ENCODE measurements at regions not wholly inside any gene's neighbourhood (a gene's known extent, or its start where the extent isn't known, plus 50 kb on each side); places are given as distances from the start of the nearest gene placed in this dataset.

DNA sequence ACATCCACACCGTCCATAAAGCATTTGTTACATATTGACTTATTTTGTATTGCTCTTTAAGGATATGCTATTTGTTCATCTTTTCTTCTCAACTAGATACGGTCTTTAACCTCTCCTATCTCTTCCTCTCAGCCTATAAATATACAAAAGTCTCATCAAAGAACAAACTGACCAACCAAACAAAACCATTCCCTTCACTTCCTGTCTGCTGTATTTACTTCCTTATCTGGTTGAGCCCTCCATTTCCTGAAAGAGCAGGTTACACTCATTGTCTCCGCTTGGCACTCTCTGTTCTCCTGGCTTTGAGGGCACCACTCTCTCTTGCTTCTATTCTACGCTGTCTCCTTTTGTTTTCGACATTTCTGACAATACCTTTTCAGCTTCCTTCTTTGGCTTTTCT lies 431.9 kb upstream of the TCF4 start:
- no peaks in the 10 kb centered on the region for H3K36me3 ChIP-seq (ENCODE audit: control insufficient read depth, insufficient read depth, low read length)
- H3K27ac ChIP-seq (ENCODE audit: insufficient read depth, low read length), result no peak overlapping the region
- H3K79me2 ChIP-seq (ENCODE audit: control insufficient read depth, insufficient read depth, low read length), result no peaks in the 10 kb centered on the region
- H4K20me1 ChIP-seq (ENCODE audit: control insufficient read depth, extremely low read depth, insufficient read depth, low read length), result no peaks in the 10 kb centered on the region
- H3K4me2 ChIP-seq (ENCODE audit: extremely low read depth, insufficient read depth, low read length), result no peak overlapping the region
- DNase-seq (ENCODE audit: low read depth in 2 of 2), result no peak
- no peaks in the 10 kb centered on the region for H3K27me3 ChIP-seq (ENCODE audit: control insufficient read depth, insufficient read depth, low read length)
- no peak overlapping the region for H3K4me3 ChIP-seq (replicated peaks in 1 of 4; ENCODE audit: control extremely low read depth in 1 of 4, insufficient read depth in 1 of 4, low read depth in 3 of 4, low read length in 4 of 4)
- no peak overlapping the region for H2AFZ ChIP-seq (ENCODE audit: low read length)
- no peaks in the 10 kb centered on the region for H3K9me3 ChIP-seq (ENCODE audit: control insufficient read depth, insufficient read depth, low read depth, low read length)
- no peak overlapping the region for H3K9ac ChIP-seq (ENCODE audit: insufficient read depth, low read length)
- TF ChIP-seq CTCF (conservative IDR thresholded peaks at IDR 0.05 in 1 of 2, IDR thresholded peaks at IDR 0.05 in 1 of 2; ENCODE audit: low read depth in 1 of 2, low read length in 2 of 2), result no peak
- no peak for TF ChIP-seq EZH2 (IDR thresholded peaks at IDR 0.05; ENCODE audit: low read length, missing control alignments)
- H3K4me1 ChIP-seq (ENCODE audit: control insufficient read depth, extremely low read depth, insufficient read depth, low read length), result no peaks in the 10 kb centered on the region

- no peak overlapping the region for H2AFZ ChIP-seq (ENCODE audit: low read length)
- H3K4me3 ChIP-seq (replicated peaks in 1 of 4; ENCODE audit: control extremely low read depth in 1 of 4, insufficient read depth in 1 of 4, low read depth in 3 of 4, low read length in 4 of 4), result no peak overlapping the region
- no peaks in the 10 kb centered on the region for H3K4me1 ChIP-seq (ENCODE audit: control insufficient read depth, extremely low read depth, insufficient read depth, low read length)
- H3K79me2 ChIP-seq (ENCODE audit: control insufficient read depth, insufficient read depth, low read length), result no peaks in the 10 kb centered on the region
- no peaks in the 10 kb centered on the region for H4K20me1 ChIP-seq (ENCODE audit: control insufficient read depth, extremely low read depth, insufficient read depth, low read length)
- TF ChIP-seq CTCF (conservative IDR thresholded peaks at IDR 0.05 in 1 of 2, IDR thresholded peaks at IDR 0.05 in 1 of 2; ENCODE audit: low read depth in 1 of 2, low read length in 2 of 2), result no peak
- TF ChIP-seq EZH2 (IDR thresholded peaks at IDR 0.05; ENCODE audit: low read length, missing control alignments), result no peak
- H3K27me3 ChIP-seq (ENCODE audit: control insufficient read depth, insufficient read depth, low read length), result no peaks in the 10 kb centered on the region
- no peaks in the 10 kb centered on the region for H3K36me3 ChIP-seq (ENCODE audit: control insufficient read depth, insufficient read depth, low read length)
- H3K9me3 ChIP-seq (ENCODE audit: control insufficient read depth, insufficient read depth, low read depth, low read length), result no peaks in the 10 kb centered on the region
- no peak for DNase-seq (ENCODE audit: low read depth in 2 of 2)
- H3K9ac ChIP-seq (ENCODE audit: insufficient read depth, low read length), result no peak overlapping the region
- no peak overlapping the region for H3K27ac ChIP-seq (ENCODE audit: insufficient read depth, low read length)
- no peak overlapping the region for H3K4me2 ChIP-seq (ENCODE audit: extremely low read depth, insufficient read depth, low read length)
Measured at GRCh38 chr18:56019156-56019555, 431.2 kb upstream of the TCF4 start.

GRCh38 chr18:56009411-56009810 lies 421.4 kb upstream of the TCF4 start:
- DNase-seq (ENCODE audit: low read depth in 2 of 2), result no peak
- Histone ChIP-seq H3K9me3 (ENCODE audit: control insufficient read depth, insufficient read depth, low read depth, low read length) (no peaks in the 10 kb centered on the region), H2AFZ (ENCODE audit: low read length) (no peak overlapping the region)

More at GRCh38 chr18:56009411-56009810, 421.4 kb upstream of the TCF4 start:
- Histone ChIP-seq H3K27ac (ENCODE audit: insufficient read depth, low read length) (no peak overlapping the region), H3K4me1 (ENCODE audit: control insufficient read depth, extremely low read depth, insufficient read depth, low read length) (no peaks in the 10 kb centered on the region), H3K36me3 (ENCODE audit: control insufficient read depth, insufficient read depth, low read length) (no peaks in the 10 kb centered on the region), H3K27me3 (ENCODE audit: control insufficient read depth, insufficient read depth, low read length) (no peaks in the 10 kb centered on the region), H3K79me2 (ENCODE audit: control insufficient read depth, insufficient read depth, low read length) (no peaks in the 10 kb centered on the region), H3K9ac (ENCODE audit: insufficient read depth, low read length) (no peak overlapping the region), H3K4me3 (replicated peaks in 1 of 4; ENCODE audit: control extremely low read depth in 1 of 4, insufficient read depth in 1 of 4, low read depth in 3 of 4, low read length in 4 of 4) (no peak overlapping the region), H3K4me2 (ENCODE audit: extremely low read depth, insufficient read depth, low read length) (no peak overlapping the region), H4K20me1 (ENCODE audit: control insufficient read depth, extremely low read depth, insufficient read depth, low read length) (no peaks in the 10 kb centered on the region)
- TF ChIP-seq CTCF (conservative IDR thresholded peaks at IDR 0.05 in 1 of 2, IDR thresholded peaks at IDR 0.05 in 1 of 2; ENCODE audit: low read depth in 1 of 2, low read length in 2 of 2) (no peak), EZH2 (IDR thresholded peaks at IDR 0.05; ENCODE audit: low read length, missing control alignments) (no peak)

All from fibroblast of lung (primary cell).